ENCODE measurements at regions not wholly inside any gene's neighbourhood (a gene's known extent, or its start where the extent isn't known, plus 50 kb on each side); places are given as distances from the start of the nearest gene placed in this dataset.

DNA sequence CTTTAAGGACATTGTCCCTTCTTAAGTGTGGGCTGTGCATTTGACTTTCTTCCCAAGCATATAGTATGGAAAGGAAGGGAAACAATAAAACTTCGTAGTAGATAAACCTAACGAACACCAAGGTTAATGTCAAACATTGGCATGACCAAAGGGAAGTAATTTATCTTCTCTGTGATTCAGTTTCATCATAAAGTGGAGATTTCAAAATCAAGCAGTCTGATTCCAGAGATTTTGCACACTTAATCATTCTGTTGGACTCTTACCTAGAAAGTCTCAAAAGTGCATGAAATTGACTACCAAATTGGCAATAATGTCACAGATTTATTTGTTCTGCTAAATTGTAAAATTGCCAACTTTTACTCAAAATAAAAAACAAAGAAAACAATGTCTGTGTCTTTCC, 559.7 kb downstream of the JRKL start:
- H4K5ac ChIP-seq (ENCODE audit: insufficient read length, low read depth, low read length) = no peak overlapping the region
- WGBS (ENCODE audit: extremely low coverage, insufficient read length, low lambda C conversion rate) = no CpG with 5 or more reads among the region's 2 CpGs
- H3T11ph ChIP-seq (ENCODE audit: low read length) = no peak overlapping the region
- no peaks in the 10 kb centered on the region for H3K79me2 ChIP-seq (ENCODE audit: insufficient read depth, low read length)
- H2BK5ac ChIP-seq (ENCODE audit: insufficient read length, low read length) = no peak overlapping the region
- no peak overlapping the region for H4K91ac ChIP-seq (ENCODE audit: insufficient read length, low read depth, low read length)
- no peaks in the 10 kb centered on the region for H3K9me3 Mint-ChIP-seq
- no peaks in the 10 kb centered on the region for H3K36me3 Mint-ChIP-seq (ENCODE audit: insufficient read depth in 1 of 3, low read depth in 3 of 3)
- no peaks in the 10 kb centered on the region for H3K79me1 ChIP-seq (ENCODE audit: insufficient read depth, low read depth, low read length, poor library complexity, severe bottlenecking)
- no peaks in the 10 kb centered on the region for H3K23me2 ChIP-seq (ENCODE audit: insufficient read length, low read depth, low read length, poor library complexity, severe bottlenecking)
- no peak overlapping the region for H3K56ac ChIP-seq (ENCODE audit: insufficient read length, low read depth, low read length)
- no peak overlapping the region for H3K18ac ChIP-seq (ENCODE audit: insufficient read length, low read depth, low read length)
- no peak for DNase-seq
- no peak overlapping the region for H3K14ac ChIP-seq (ENCODE audit: insufficient read depth, low read length)
- H3K4me2 ChIP-seq (ENCODE audit: insufficient read depth, insufficient read length, low read length) = no peak overlapping the region
- H3K4ac ChIP-seq (ENCODE audit: low read depth, low read length) = no peak overlapping the region
- H3K23ac ChIP-seq (ENCODE audit: insufficient read length, low read depth, low read length) = no peak overlapping the region
- no peaks in the 10 kb centered on the region for H3K9me3 ChIP-seq (ENCODE audit: control insufficient read depth, low read depth, low read length)
- H3K27me3 Mint-ChIP-seq (ENCODE audit: low read depth) = no peaks in the 10 kb centered on the region
- H3K4me1 Mint-ChIP-seq = no peaks in the 10 kb centered on the region
- H3K27ac ChIP-seq (ENCODE audit: insufficient read length, low read depth, low read length) = no peak overlapping the region
- H2BK12ac ChIP-seq (ENCODE audit: insufficient read length, low read depth, low read length) = no peak overlapping the region
- H2BK15ac ChIP-seq (ENCODE audit: low read depth, low read length) = no peak overlapping the region
- H3K27me3 ChIP-seq (ENCODE audit: insufficient read depth, low read length) = no peaks in the 10 kb centered on the region
- no peak overlapping the region for H2BK120ac ChIP-seq (ENCODE audit: low read depth, low read length, poor library complexity, severe bottlenecking)
- TF ChIP-seq, protein P1, sequence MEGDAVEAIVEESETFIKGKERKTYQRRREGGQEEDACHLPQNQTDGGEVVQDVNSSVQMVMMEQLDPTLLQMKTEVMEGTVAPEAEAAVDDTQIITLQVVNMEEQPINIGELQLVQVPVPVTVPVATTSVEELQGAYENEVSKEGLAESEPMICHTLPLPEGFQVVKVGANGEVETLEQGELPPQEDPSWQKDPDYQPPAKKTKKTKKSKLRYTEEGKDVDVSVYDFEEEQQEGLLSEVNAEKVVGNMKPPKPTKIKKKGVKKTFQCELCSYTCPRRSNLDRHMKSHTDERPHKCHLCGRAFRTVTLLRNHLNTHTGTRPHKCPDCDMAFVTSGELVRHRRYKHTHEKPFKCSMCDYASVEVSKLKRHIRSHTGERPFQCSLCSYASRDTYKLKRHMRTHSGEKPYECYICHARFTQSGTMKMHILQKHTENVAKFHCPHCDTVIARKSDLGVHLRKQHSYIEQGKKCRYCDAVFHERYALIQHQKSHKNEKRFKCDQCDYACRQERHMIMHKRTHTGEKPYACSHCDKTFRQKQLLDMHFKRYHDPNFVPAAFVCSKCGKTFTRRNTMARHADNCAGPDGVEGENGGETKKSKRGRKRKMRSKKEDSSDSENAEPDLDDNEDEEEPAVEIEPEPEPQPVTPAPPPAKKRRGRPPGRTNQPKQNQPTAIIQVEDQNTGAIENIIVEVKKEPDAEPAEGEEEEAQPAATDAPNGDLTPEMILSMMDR (conservative IDR thresholded peaks at IDR 0.05) = no peak
- H3K27ac Mint-ChIP-seq = no peak overlapping the region
- H2AFZ ChIP-seq (ENCODE audit: low read length) = no peak overlapping the region
- no peaks in the 10 kb centered on the region for H3K4me1 ChIP-seq (ENCODE audit: insufficient read depth, low read length)
- no peak overlapping the region for H3K9ac ChIP-seq (ENCODE audit: extremely low read depth, insufficient read length, low read length)
- H4K8ac ChIP-seq (replicated peaks; ENCODE audit: insufficient read length, low read depth, low read length) = no peak overlapping the region
- H2AK5ac ChIP-seq (ENCODE audit: insufficient read length, low read length) = no peak overlapping the region
- H3K4me3 Mint-ChIP-seq = no peak overlapping the region
- no peak overlapping the region for H2BK20ac ChIP-seq (ENCODE audit: low read depth, low read length, poor library complexity, severe bottlenecking)
- no peaks in the 10 kb centered on the region for H4K20me1 ChIP-seq (ENCODE audit: control insufficient read depth, insufficient read depth, insufficient read length)
